Spleen (tissue), 7 donors: ENCODE measurements at regions not wholly inside any gene's neighbourhood (a gene's known extent, or its start where the extent isn't known, plus 50 kb on each side); places are given as distances from the start of the nearest gene placed in this dataset.

Experiments used
- CTCF ChIP-seq, 11 experiments: fragments of 200-600 bp in 7 of 11; fragments of 450-650 bp in 4 of 11; sonication (generic) in 4 of 11; IDR thresholded peaks in 8 of 11; conservative IDR thresholded peaks in 3 of 11; 1 replicate in 7 of 11; 2 replicates in 4 of 11; pipeline versions ENCODE4 v1.4.0 to v1.8.0; 2016 to 2021; ENCODE audit warnings: antibody characterized with exemption in 11 of 11, inconsistent platforms in 4 of 11, mild to moderate bottlenecking in 1 of 11
- POLR2A ChIP-seq, 3 donors: fragments of 450-650 bp; IDR thresholded peaks; one replicate each; pipeline ENCODE4 v1.5.1; 2017; ENCODE audit warnings: antibody characterized with exemption in 3 of 3, mild to moderate bottlenecking in 1 of 3
- POLR2AphosphoS5 ChIP-seq, 3 donors: sonication (generic); formaldehyde crosslinking; IDR thresholded peaks; one replicate each; pipeline ENCODE4 v1.5.1; 2017; ENCODE audit warnings: antibody characterized with exemption in 3 of 3
- donor health status: DM: no; HTN: no; CAD: no; lungs with moderate emphysema.
- donor health status: DM: no; HTN: no; CAD: no.
- donor health status: DM: no; HTN: no; CAD: no.

GRCh38 chr10:3613318-3613717 lies 171.7 kb downstream of the KLF6 start:
- TF ChIP-seq CTCF (IDR thresholded peaks at IDR 0.05 in 8 of 11, conservative IDR thresholded peaks at IDR 0.05 in 3 of 11) (no peak), POLR2A (IDR thresholded peaks at IDR 0.05) (no peak), POLR2AphosphoS5 (IDR thresholded peaks at IDR 0.05) (no peak)
